Neural cell (in vitro differentiated cells): ENCODE measurements at regions not wholly inside any gene's neighbourhood (a gene's known extent, or its start where the extent isn't known, plus 50 kb on each side); places are given as distances from the start of the nearest gene placed in this dataset.

Experiments
- H2AFZ ChIP-seq: fragments of 200-600, 300-800 bp; sonication (generic), shearing (Covaris generic); 2 replicates; pipeline ENCODE4 v1.6.0; 2014; ENCODE audit warnings: low read depth, mild to moderate bottlenecking, antibody characterized with exemption, low read length, moderate library complexity
- H3F3A ChIP-seq: fragments of 200-600 bp; shearing (Covaris generic); 2 replicates; pipeline ENCODE4 v1.6.1; 2016; ENCODE audit warnings: mild to moderate bottlenecking, moderate library complexity, mixed read lengths, antibody characterized with exemption, low read length; ENCODE audit not compliant: insufficient read depth, poor library complexity, severe bottlenecking
- H3K27ac ChIP-seq: fragments of 200-600, 300-800 bp; sonication (generic), shearing (Covaris generic); 2 replicates; pipeline ENCODE4 v1.5.1; 2014; ENCODE audit warnings: mild to moderate bottlenecking, low read length, moderate library complexity
- H3K27me3 ChIP-seq: fragments of 300-800, 200-600 bp; sonication (generic), shearing (Covaris generic); 2 replicates; pipeline ENCODE4 v1.6.0; 2014; ENCODE audit warnings: mild to moderate bottlenecking, low read depth, low read length, moderate library complexity; ENCODE audit not compliant: insufficient read depth
- H3K36me3 ChIP-seq: fragments of 300-800, 200-600 bp; sonication (generic), shearing (Covaris generic); 2 replicates; pipeline ENCODE4 v1.5.1; 2014; ENCODE audit warnings: mild to moderate bottlenecking, antibody characterized with exemption, low read length, moderate library complexity; ENCODE audit not compliant: insufficient read depth
- H3K4me2 ChIP-seq: fragments of 300-800, 200-600 bp; sonication (generic), shearing (Covaris generic); 2 replicates; pipeline ENCODE4 v1.6.0; 2014; ENCODE audit warnings: mild to moderate bottlenecking, low read length
- H3K4me3 ChIP-seq: fragments of 300-800, 200-600 bp; sonication (generic), shearing (Covaris generic); 2 replicates; pipeline ENCODE4 v1.5.1; 2014; ENCODE audit warnings: mild to moderate bottlenecking, low read length, moderate library complexity
- H3K79me2 ChIP-seq: fragments of 200-600 bp; shearing (Covaris generic); replicated peaks from 2 replicates; pipeline ENCODE4 v1.6.0; 2014; ENCODE audit warnings: mild to moderate bottlenecking, low read length, moderate library complexity; ENCODE audit not compliant: insufficient read depth
- H3K9ac ChIP-seq: fragments of 300-800, 200-600 bp; sonication (generic), shearing (Covaris generic); 2 replicates; pipeline ENCODE4 v1.6.1; 2016; ENCODE audit warnings: mild to moderate bottlenecking, low read length, mixed read lengths
- H3K9me2 ChIP-seq: fragments of 200-600 bp; shearing (Covaris generic); 2 replicates; pipeline ENCODE4 v1.6.1; 2016; ENCODE audit warnings: mild to moderate bottlenecking, low read length, mixed read lengths; ENCODE audit not compliant: insufficient read depth
- H3K9me3 ChIP-seq: fragments of 200-600, 300-800 bp; sonication (generic), shearing (Covaris generic); 2 replicates; pipeline ENCODE4 v1.6.1; 2016; ENCODE audit warnings: mild to moderate bottlenecking, mixed run types, low read length, moderate library complexity, mixed read lengths
- H4K20me1 ChIP-seq: fragments of 200-600 bp; shearing (Covaris generic); 2 replicates; pipeline ENCODE4 v1.6.1; 2016; ENCODE audit warnings: mild to moderate bottlenecking, mixed run types; ENCODE audit not compliant: insufficient read depth
- EP300 ChIP-seq: fragments of 450-650 bp; conservative IDR thresholded peaks from 2 replicates; pipeline ENCODE4 v1.6.1; 2014; ENCODE audit warnings: antibody characterized with exemption, mild to moderate bottlenecking, moderate library complexity; ENCODE audit not compliant: poor library complexity, severe bottlenecking
- EZH2 ChIP-seq: fragments of 200-600, 300-800 bp; shearing (Covaris generic), sonication (generic); IDR thresholded peaks from 2 replicates; pipeline ENCODE4 v1.6.1; 2014; ENCODE audit warnings: antibody characterized with exemption, low read length, borderline replicate concordance, mild to moderate bottlenecking; ENCODE audit not compliant: insufficient read depth, poor library complexity, severe bottlenecking
- MXI1 ChIP-seq: fragments of 450-650 bp; conservative IDR thresholded peaks from 2 replicates; pipeline ENCODE4 v1.6.1; 2014; ENCODE audit warnings: antibody characterized with exemption, mild to moderate bottlenecking; ENCODE audit not compliant: poor library complexity, severe bottlenecking
- POLR2AphosphoS5 ChIP-seq: IDR thresholded peaks from 2 replicates; pipeline ENCODE4 v1.6.1; 2012
- RAD21 ChIP-seq: fragments of 450-650 bp; conservative IDR thresholded peaks from 2 replicates; pipeline ENCODE4 v1.6.1; 2014; ENCODE audit warnings: antibody characterized with exemption, mild to moderate bottlenecking, moderate library complexity
- SMC3 ChIP-seq: fragments of 450-650 bp; conservative IDR thresholded peaks from 2 replicates; pipeline ENCODE4 v1.6.1; 2014; ENCODE audit warnings: antibody characterized with exemption, mild to moderate bottlenecking, moderate library complexity; ENCODE audit not compliant: poor library complexity
- TAF1 ChIP-seq: IDR thresholded peaks from 2 replicates; pipeline ENCODE4 v1.6.1; 2012; ENCODE audit warnings: low read depth
- TF ChIP-seq, protein P1 (sequence below): IDR thresholded peaks from 2 replicates; pipeline ENCODE4 v1.6.1; 2012; ENCODE audit warnings: borderline replicate concordance
- TF ChIP-seq, protein P2 (sequence below): fragments of 450-650 bp; IDR thresholded peaks from 2 replicates; pipeline ENCODE4 v1.5.1; 2014; ENCODE audit warnings: antibody characterized with exemption, mild to moderate bottlenecking, moderate library complexity; ENCODE audit not compliant: poor library complexity, severe bottlenecking

DNA sequence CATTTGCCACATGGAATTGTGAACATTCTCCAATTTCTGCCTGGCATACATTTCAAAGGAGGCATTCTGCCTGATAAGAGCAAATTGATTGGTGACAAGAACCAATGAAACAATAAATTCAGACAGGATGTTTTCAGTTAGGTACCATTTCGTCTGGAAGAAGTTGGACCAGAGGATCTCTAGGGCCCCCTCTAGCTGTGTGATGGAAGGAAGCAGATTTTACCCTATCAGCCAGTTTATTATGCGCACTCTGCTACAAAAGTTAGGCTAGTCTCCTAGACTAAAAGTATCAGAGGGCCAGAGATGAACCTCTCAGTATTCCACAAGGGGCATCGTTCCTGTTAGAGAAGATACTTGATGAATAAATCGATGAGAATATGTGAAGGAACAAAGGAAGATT is 118.0 kb downstream of the BUB3 start:
- Histone ChIP-seq H3K4me3 (no peak overlapping the region), H2AFZ (no peak overlapping the region), H3K27ac (no peak overlapping the region), H3K36me3 (no peaks in the 10 kb centered on the region), H3F3A (no peaks in the 10 kb centered on the region), H4K20me1 (no peaks in the 10 kb centered on the region), H3K4me2 (no peak overlapping the region), H3K79me2 (no peaks in the 10 kb centered on the region), H3K9me2 (no peaks in the 10 kb centered on the region), H3K27me3 (no peaks in the 10 kb centered on the region), H3K9ac (no peak overlapping the region), H3K9me3 (no peaks in the 10 kb centered on the region)
- TF ChIP-seq MXI1: no peak
- TF ChIP-seq EZH2: no peak
- no peak for TF ChIP-seq SMC3
- TF ChIP-seq EP300: no peak
- no peak for TF ChIP-seq RAD21
- TF ChIP-seq, protein P1, sequence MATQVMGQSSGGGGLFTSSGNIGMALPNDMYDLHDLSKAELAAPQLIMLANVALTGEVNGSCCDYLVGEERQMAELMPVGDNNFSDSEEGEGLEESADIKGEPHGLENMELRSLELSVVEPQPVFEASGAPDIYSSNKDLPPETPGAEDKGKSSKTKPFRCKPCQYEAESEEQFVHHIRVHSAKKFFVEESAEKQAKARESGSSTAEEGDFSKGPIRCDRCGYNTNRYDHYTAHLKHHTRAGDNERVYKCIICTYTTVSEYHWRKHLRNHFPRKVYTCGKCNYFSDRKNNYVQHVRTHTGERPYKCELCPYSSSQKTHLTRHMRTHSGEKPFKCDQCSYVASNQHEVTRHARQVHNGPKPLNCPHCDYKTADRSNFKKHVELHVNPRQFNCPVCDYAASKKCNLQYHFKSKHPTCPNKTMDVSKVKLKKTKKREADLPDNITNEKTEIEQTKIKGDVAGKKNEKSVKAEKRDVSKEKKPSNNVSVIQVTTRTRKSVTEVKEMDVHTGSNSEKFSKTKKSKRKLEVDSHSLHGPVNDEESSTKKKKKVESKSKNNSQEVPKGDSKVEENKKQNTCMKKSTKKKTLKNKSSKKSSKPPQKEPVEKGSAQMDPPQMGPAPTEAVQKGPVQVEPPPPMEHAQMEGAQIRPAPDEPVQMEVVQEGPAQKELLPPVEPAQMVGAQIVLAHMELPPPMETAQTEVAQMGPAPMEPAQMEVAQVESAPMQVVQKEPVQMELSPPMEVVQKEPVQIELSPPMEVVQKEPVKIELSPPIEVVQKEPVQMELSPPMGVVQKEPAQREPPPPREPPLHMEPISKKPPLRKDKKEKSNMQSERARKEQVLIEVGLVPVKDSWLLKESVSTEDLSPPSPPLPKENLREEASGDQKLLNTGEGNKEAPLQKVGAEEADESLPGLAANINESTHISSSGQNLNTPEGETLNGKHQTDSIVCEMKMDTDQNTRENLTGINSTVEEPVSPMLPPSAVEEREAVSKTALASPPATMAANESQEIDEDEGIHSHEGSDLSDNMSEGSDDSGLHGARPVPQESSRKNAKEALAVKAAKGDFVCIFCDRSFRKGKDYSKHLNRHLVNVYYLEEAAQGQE: no peak
- TF ChIP-seq, protein P2, sequence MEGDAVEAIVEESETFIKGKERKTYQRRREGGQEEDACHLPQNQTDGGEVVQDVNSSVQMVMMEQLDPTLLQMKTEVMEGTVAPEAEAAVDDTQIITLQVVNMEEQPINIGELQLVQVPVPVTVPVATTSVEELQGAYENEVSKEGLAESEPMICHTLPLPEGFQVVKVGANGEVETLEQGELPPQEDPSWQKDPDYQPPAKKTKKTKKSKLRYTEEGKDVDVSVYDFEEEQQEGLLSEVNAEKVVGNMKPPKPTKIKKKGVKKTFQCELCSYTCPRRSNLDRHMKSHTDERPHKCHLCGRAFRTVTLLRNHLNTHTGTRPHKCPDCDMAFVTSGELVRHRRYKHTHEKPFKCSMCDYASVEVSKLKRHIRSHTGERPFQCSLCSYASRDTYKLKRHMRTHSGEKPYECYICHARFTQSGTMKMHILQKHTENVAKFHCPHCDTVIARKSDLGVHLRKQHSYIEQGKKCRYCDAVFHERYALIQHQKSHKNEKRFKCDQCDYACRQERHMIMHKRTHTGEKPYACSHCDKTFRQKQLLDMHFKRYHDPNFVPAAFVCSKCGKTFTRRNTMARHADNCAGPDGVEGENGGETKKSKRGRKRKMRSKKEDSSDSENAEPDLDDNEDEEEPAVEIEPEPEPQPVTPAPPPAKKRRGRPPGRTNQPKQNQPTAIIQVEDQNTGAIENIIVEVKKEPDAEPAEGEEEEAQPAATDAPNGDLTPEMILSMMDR: no peak
- TF ChIP-seq TAF1: no peak
- no peak for TF ChIP-seq POLR2AphosphoS5

DNA sequence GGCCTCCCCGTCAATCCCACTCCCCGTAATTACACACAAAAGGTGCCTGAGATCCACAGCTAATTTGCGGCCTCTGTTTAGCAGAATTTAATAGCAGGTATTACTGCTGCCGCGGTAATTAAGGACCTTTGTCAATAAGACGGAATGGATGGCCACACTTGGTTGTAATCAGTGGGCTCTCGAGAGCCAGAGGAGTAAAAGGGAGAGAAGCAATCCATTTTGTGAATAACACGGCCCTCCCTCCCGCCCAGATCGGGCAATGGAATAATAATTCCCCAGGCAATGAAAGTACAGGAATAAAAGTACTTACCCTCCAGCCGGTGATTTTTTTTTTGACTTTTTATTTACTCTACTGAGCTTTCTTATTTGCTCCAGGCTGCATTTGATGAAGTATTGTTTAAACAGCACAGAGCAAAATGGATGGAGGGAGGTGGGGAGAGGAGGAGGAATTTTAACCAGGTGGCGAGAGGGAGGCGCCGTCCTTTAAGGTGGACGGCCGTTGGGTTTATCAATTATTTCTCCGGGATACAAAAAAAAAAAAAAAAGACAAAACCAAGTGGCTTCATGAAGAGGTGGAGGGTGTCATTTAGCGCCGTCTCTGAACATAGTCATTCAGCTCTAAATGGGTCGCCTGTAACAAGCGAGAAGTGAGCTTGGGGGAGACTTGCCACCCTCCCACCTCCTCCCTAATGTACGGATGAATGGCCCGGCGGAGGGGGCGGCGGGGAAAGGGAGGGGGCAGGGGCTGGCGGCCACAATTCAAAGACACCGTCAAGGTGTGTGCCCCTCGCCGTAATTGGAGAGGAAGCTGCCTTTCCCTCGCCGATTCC is 120.3 kb downstream of the BUB3 start:
- H3K4me2 ChIP-seq: no peak overlapping the region
- no peaks in the 10 kb centered on the region for H3K27me3 ChIP-seq
- no peak overlapping the region for H3K27ac ChIP-seq

More for the DNA sequence above, 120.3 kb downstream of the BUB3 start:
- Histone ChIP-seq H3K79me2 (no peaks in the 10 kb centered on the region), H4K20me1 (no peaks in the 10 kb centered on the region), H3F3A (no peaks in the 10 kb centered on the region), H3K9me2 (no peaks in the 10 kb centered on the region), H3K9me3 (no peaks in the 10 kb centered on the region), H3K36me3 (no peaks in the 10 kb centered on the region), H3K4me3 (no peak overlapping the region), H3K9ac (no peak overlapping the region), H2AFZ (no peak overlapping the region)
- TF ChIP-seq SMC3 (no peak), EP300 (no peak), TAF1 (no peak), MXI1 (no peak), POLR2AphosphoS5 (no peak), EZH2 (no peak), RAD21 (no peak)
- TF ChIP-seq, protein P1: no peak
- TF ChIP-seq, protein P2: no peak
